H1 (cell line): ENCODE measurements at regions not wholly inside any gene's neighbourhood (a gene's known extent, or its start where the extent isn't known, plus 50 kb on each side); places are given as distances from the start of the nearest gene placed in this dataset.

Source experiments
- CTCF ChIA-PET: fragments of 300-600 bp; sonication (Branson Sonifier 250); formaldehyde crosslinking; loops from one replicate; lab custom pipeline; 2021; ENCODE audit not compliant: partially characterized antibody; lab: Charles Lee
- POLR2A ChIA-PET: fragments of 300-600 bp; sonication (Branson Sonifier 250); formaldehyde crosslinking; loops from one replicate; lab custom pipeline; 2021; ENCODE audit warnings: inconsistent platforms; ENCODE audit not compliant: partially characterized antibody; lab: Charles Lee
- DNase-seq, 2 experiments: peaks; one replicate each; pipeline versions ENCODE4 v3.0.0 to v3.0.0-alpha.2; 2010 to 2022; ENCODE audit warnings: low spot score in 2 of 2, low read depth in 1 of 2, mixed read lengths in 1 of 2
- FAIRE-seq: peaks from 2 replicates; lab custom pipeline; 2011; peaks lifted over from hg19 to GRCh38; lab: Jason Lieb, UNC
- H2AFZ ChIP-seq: 2 replicates; pipeline ENCODE4 v1.8.1; 2012; ENCODE audit warnings: low read length, inconsistent platforms
- H2AK5ac ChIP-seq: 2 replicates; pipeline ENCODE4 v1.6.1; 2013; ENCODE audit warnings: low read depth, low read length
- H2BK120ac ChIP-seq: replicated peaks from 2 replicates; pipeline ENCODE3; 2013; ENCODE audit warnings: low read depth, low read length, inconsistent platforms
- H2BK12ac ChIP-seq: 2 replicates; pipeline ENCODE4 v1.6.1; 2013; ENCODE audit warnings: low read depth, low read length
- H2BK15ac ChIP-seq: 2 replicates; pipeline ENCODE4 v1.6.1; 2013; ENCODE audit warnings: low read length
- H2BK20ac ChIP-seq: 2 replicates; pipeline ENCODE4 v1.6.1; 2013; ENCODE audit warnings: low read length
- H2BK5ac ChIP-seq: 2 replicates; pipeline ENCODE4 v1.6.1; 2013; ENCODE audit warnings: low read depth, low read length
- H3K14ac ChIP-seq: 2 replicates; pipeline ENCODE4 v1.6.1; 2013; ENCODE audit warnings: inconsistent platforms; ENCODE audit not compliant: insufficient read length
- H3K18ac ChIP-seq: 2 replicates; pipeline ENCODE4 v1.6.1; 2013; ENCODE audit warnings: low read length; ENCODE audit errors: extremely low read depth
- H3K23ac ChIP-seq: 2 replicates; pipeline ENCODE4 v1.6.1; 2013; ENCODE audit warnings: inconsistent platforms; ENCODE audit not compliant: insufficient read length
- H3K23me2 ChIP-seq: 2 replicates; pipeline ENCODE4 v1.6.1; 2013; ENCODE audit warnings: low read depth, low read length
- H3K27ac ChIP-seq: 2 replicates; pipeline ENCODE4 v1.6.1; 2011; ENCODE audit warnings: low read depth, low read length, inconsistent platforms
- H3K27me3 ChIP-seq, 4 experiments: replicated peaks in 1 of 4; 1 replicate in 1 of 4; 2 replicates in 3 of 4; pipeline versions ENCODE4 v1.6.1 to v1.8.1; 2011 to 2013; ENCODE audit warnings: low read length in 3 of 4, mild to moderate bottlenecking in 3 of 4, inconsistent platforms in 2 of 4, mixed read lengths in 2 of 4, moderate library complexity in 1 of 4; ENCODE audit not compliant: control insufficient read depth in 3 of 4, insufficient read depth in 3 of 4; ENCODE audit errors: extremely low read depth in 1 of 4
- H3K36me3 ChIP-seq, 4 experiments: 2 replicates each; pipeline versions ENCODE4 v1.6.1 to v1.8.1; 2011 to 2013; ENCODE audit warnings: mild to moderate bottlenecking in 4 of 4, low read length in 3 of 4, moderate library complexity in 2 of 4, control low read depth in 1 of 4, inconsistent platforms in 1 of 4; ENCODE audit not compliant: insufficient read depth in 4 of 4, control insufficient read depth in 2 of 4
- H3K4ac ChIP-seq: replicated peaks from 2 replicates; pipeline ENCODE3; 2013; ENCODE audit warnings: low read length, low read depth, mixed read lengths, inconsistent platforms; ENCODE audit not compliant: insufficient read length
- H3K4me1 ChIP-seq, 4 experiments: replicated peaks in 1 of 4; 1 replicate in 1 of 4; 2 replicates in 3 of 4; pipeline versions ENCODE4 v1.6.1 to v1.8.1; 2011 to 2013; ENCODE audit warnings: low read length in 3 of 4, inconsistent platforms in 2 of 4, mixed read lengths in 1 of 4; ENCODE audit not compliant: insufficient read depth in 4 of 4, control insufficient read depth in 3 of 4
- H3K4me2 ChIP-seq, 2 experiments: 2 replicates each; pipeline versions ENCODE4 v1.6.1 to v1.8.1; 2011 to 2013; ENCODE audit warnings: low read depth in 2 of 2, low read length in 2 of 2, control low read depth in 1 of 2, inconsistent platforms in 1 of 2, mild to moderate bottlenecking in 1 of 2; ENCODE audit not compliant: insufficient read depth in 1 of 2
- H3K4me3 ChIP-seq, 4 experiments: fragments of 200-600, 300-600 bp in 1 of 4; sonication (generic), shearing (Covaris generic), sonication (Bioruptor Twin) in 1 of 4; 2 replicates each; pipeline versions ENCODE4 v1.5.1 to v1.8.1; 2011 to 2016; ENCODE audit warnings: low read length in 4 of 4, low read depth in 3 of 4, control low read depth in 2 of 4, inconsistent platforms in 2 of 4, mild to moderate bottlenecking in 2 of 4, mixed read lengths in 1 of 4, moderate library complexity in 1 of 4; ENCODE audit not compliant: insufficient read depth in 2 of 4; ENCODE audit errors: extremely low read depth in 1 of 4
- H3K56ac ChIP-seq: replicated peaks from 2 replicates; pipeline ENCODE3; 2013; ENCODE audit warnings: low read depth, mild to moderate bottlenecking, mixed read lengths, low read length, inconsistent platforms; ENCODE audit not compliant: insufficient read length
- H3K79me1 ChIP-seq: 2 replicates; pipeline ENCODE4 v1.6.1; 2013; ENCODE audit warnings: low read depth, low read length, control low read depth
- H3K79me2 ChIP-seq, 2 experiments: 2 replicates each; pipeline versions ENCODE4 v1.6.1 to v1.8.1; 2012 to 2013; ENCODE audit warnings: low read length in 2 of 2, mild to moderate bottlenecking in 2 of 2, inconsistent platforms in 1 of 2; ENCODE audit not compliant: insufficient read depth in 2 of 2, control insufficient read depth in 1 of 2
- H3K9ac ChIP-seq, 4 experiments: replicated peaks in 1 of 4; 1 replicate in 1 of 4; 2 replicates in 3 of 4; pipeline versions ENCODE4 v1.6.1 to v1.8.1; 2011 to 2013; ENCODE audit warnings: low read depth in 3 of 4, low read length in 3 of 4, control low read depth in 2 of 4, mild to moderate bottlenecking in 2 of 4, moderate library complexity in 2 of 4, inconsistent platforms in 1 of 4; ENCODE audit errors: extremely low read depth in 1 of 4
- H3K9me3 ChIP-seq, 2 experiments: 2 replicates each; pipeline versions ENCODE4 v1.6.1 to v1.8.1; 2012 to 2013; ENCODE audit warnings: mild to moderate bottlenecking in 2 of 2, moderate library complexity in 2 of 2, control low read depth in 1 of 2, inconsistent platforms in 1 of 2, low read depth in 1 of 2, low read length in 1 of 2, mixed read lengths in 1 of 2; ENCODE audit not compliant: insufficient read depth in 2 of 2
- H4K20me1 ChIP-seq, 2 experiments: replicated peaks in 1 of 2; 2 replicates each; pipeline versions ENCODE3 to v1.8.1; 2011 to 2013; ENCODE audit warnings: inconsistent platforms in 2 of 2, low read length in 2 of 2, mild to moderate bottlenecking in 1 of 2; ENCODE audit not compliant: insufficient read depth in 2 of 2, control insufficient read depth in 1 of 2
- H4K5ac ChIP-seq: 2 replicates; pipeline ENCODE4 v1.6.1; 2013; ENCODE audit warnings: low read length, low read depth, mixed read lengths, inconsistent platforms; ENCODE audit not compliant: insufficient read length
- H4K8ac ChIP-seq: 2 replicates; pipeline ENCODE4 v1.8.0; 2013; ENCODE audit warnings: mild to moderate bottlenecking, moderate library complexity, low read length, inconsistent platforms; ENCODE audit not compliant: insufficient read depth; ENCODE audit errors: extremely low read depth
- H4K91ac ChIP-seq: replicated peaks from 2 replicates; pipeline ENCODE3; 2013; ENCODE audit warnings: low read length, mixed read lengths, inconsistent platforms; ENCODE audit not compliant: insufficient read length
- CBX8 ChIP-seq: fragments of 300-800, 300-1000 bp; sonication (generic); IDR thresholded peaks from 2 replicates; pipeline ENCODE4 v1.7.1; 2016; ENCODE audit warnings: low read depth, low read length, borderline replicate concordance
- CTBP2 ChIP-seq: IDR thresholded peaks from 2 replicates; pipeline ENCODE4 v1.7.0; 2011; ENCODE audit warnings: borderline replicate concordance, mild to moderate bottlenecking, moderate library complexity, mixed read lengths, low read length; ENCODE audit not compliant: insufficient read depth, insufficient read length
- EZH2 ChIP-seq: fragments of 200-600 bp; sonication (generic); IDR thresholded peaks from 2 replicates; pipeline ENCODE4 v1.7.1; 2012; ENCODE audit warnings: low read depth, mild to moderate bottlenecking, moderate library complexity, low read length, inconsistent platforms; ENCODE audit not compliant: severe bottlenecking
- HDAC6 ChIP-seq: IDR thresholded peaks from one replicate; pipeline ENCODE4 v1.7.1; 2012; ENCODE audit warnings: low read depth, mild to moderate bottlenecking, inconsistent platforms, low read length, moderate library complexity
- RAD21 ChIP-seq, 2 experiments: IDR thresholded peaks in 1 of 2; conservative IDR thresholded peaks in 1 of 2; 2 replicates each; pipeline ENCODE4 v1.6.1; 2011; ENCODE audit warnings: low read depth in 2 of 2, low read length in 2 of 2, improper control_type of control experiment in 1 of 2, inconsistent platforms in 1 of 2, mild to moderate bottlenecking in 1 of 2, moderate library complexity in 1 of 2
- RBBP5 ChIP-seq: IDR thresholded peaks from 2 replicates; pipeline ENCODE4 v1.7.1; 2012; ENCODE audit warnings: low read depth, mild to moderate bottlenecking, inconsistent platforms, low read length, moderate library complexity, borderline replicate concordance
- RFX5 ChIP-seq: IDR thresholded peaks from 2 replicates; pipeline ENCODE4 v1.6.1; 2011; ENCODE audit warnings: low read depth, low read length, improper control_type of control experiment, borderline replicate concordance
- SIN3A ChIP-seq, 2 experiments: IDR thresholded peaks in 1 of 2; conservative IDR thresholded peaks in 1 of 2; 2 replicates each; pipeline ENCODE4 v1.6.1; 2011 to 2012; ENCODE audit warnings: low read length in 2 of 2, improper control_type of control experiment in 1 of 2, low read depth in 1 of 2, mild to moderate bottlenecking in 1 of 2
- SRF ChIP-seq: IDR thresholded peaks from 2 replicates; pipeline ENCODE4 v1.6.1; 2011; ENCODE audit warnings: mild to moderate bottlenecking, low read depth, low read length, moderate library complexity
- SUZ12 ChIP-seq: fragments of 200-600 bp; sonication (generic); IDR thresholded peaks from 2 replicates; pipeline ENCODE4 v1.6.1; 2012; ENCODE audit warnings: mild to moderate bottlenecking, inconsistent platforms, low read length, moderate library complexity, mixed read lengths
- TCF12 ChIP-seq: IDR thresholded peaks from 2 replicates; pipeline ENCODE4 v1.6.1; 2011; ENCODE audit warnings: low read depth, mild to moderate bottlenecking, low read length
- TEAD4 ChIP-seq: IDR thresholded peaks from 2 replicates; pipeline ENCODE4 v1.6.1; 2012; ENCODE audit warnings: low read depth, low read length, inconsistent platforms, mixed read lengths
- YY1 ChIP-seq: IDR thresholded peaks from 2 replicates; pipeline ENCODE4 v1.6.1; 2011; ENCODE audit warnings: low read depth, mild to moderate bottlenecking, low read length
- WGBS, 2 experiments: shearing (Covaris generic) in 1 of 2; methylation state at CpG; one replicate each; pipeline versions ENCODE4 v1.1.6 to v1.1.7; 2013 to 2015; ENCODE audit warnings: low lambda C conversion rate in 2 of 2, mixed read lengths in 2 of 2, inconsistent platforms in 1 of 2, low coverage in 1 of 2, missing lambda C conversion rate in 1 of 2; ENCODE audit not compliant: insufficient replicate concordance in 2 of 2, insufficient coverage in 1 of 2, insufficient read length in 1 of 2; ENCODE audit errors: extremely low coverage in 1 of 2, missing lambda C conversion rate in 1 of 2; 5-methylcytosine and 5-hydroxymethylcytosine counted together
- TF ChIP-seq, protein P1 (sequence below): IDR thresholded peaks from 2 replicates; pipeline ENCODE4 v1.6.1; 2012; ENCODE audit warnings: inconsistent platforms

- Histone ChIP-seq H3K79me1 (no peaks in the 10 kb centered on the region), H4K20me1 (no peaks in the 10 kb centered on the region), H3K4me3 (no peak overlapping the region), H3K4me1 (no peaks in the 10 kb centered on the region), H2AFZ (no peak overlapping the region), H3K4me2 (no peak overlapping the region), H3K27ac (no peak overlapping the region), H2BK15ac (no peak overlapping the region), H4K91ac (no peak overlapping the region), H3K23ac (no peak overlapping the region), H3K9ac (no peak overlapping the region), H3K79me2 (no peaks in the 10 kb centered on the region), H2BK12ac (no peak overlapping the region), H2AK5ac (no peak overlapping the region), H3K14ac (no peak overlapping the region), H3K9me3 (no peaks in the 10 kb centered on the region), H4K5ac (no peak overlapping the region), H2BK20ac (no peak overlapping the region; the same call in 1 of the 2 replicates), H2BK5ac (no peak overlapping the region), H3K18ac (no peak overlapping the region), H3K23me2 (no peaks in the 10 kb centered on the region), H3K4ac (no peak overlapping the region), H3K56ac (no peak overlapping the region), H2BK120ac (no peak overlapping the region), H4K8ac (no peak overlapping the region; the same call in 1 of the 2 replicates), H3K27me3 (no peaks in the 10 kb centered on the region; a peak in 1 of 7 replicates), H3K36me3 (no peaks in the 10 kb centered on the region)
- POLR2A ChIA-PET = interaction anchor here (0.9 kb wide), 1 partner anchor 14 kb away, joined by 3 read pairs; no protein-coding TSS in a partner anchor
- FAIRE-seq (no peak), DNase-seq (no peak)
- WGBS, 2 experiments = 95% methylated on average over 13 of the region's 13 CpGs; no CpG with 5 or more reads in 1 of the 2 experiments
- CTCF ChIA-PET = interaction anchor here (0.7 to 1.5 kb wide), 6 partner anchors 8 to 74 kb away, joined by 3 to 4 read pairs (median 3); no protein-coding TSS in a partner anchor
- TF ChIP-seq HDAC6 (no peak), TEAD4 (no peak), SUZ12 (no peak), YY1 (no peak), EZH2 (no peak), RBBP5 (no peak), SRF (no peak), CBX8 (no peak), CTBP2 (no peak), TCF12 (no peak), SIN3A (conservative IDR thresholded peaks at IDR 0.05 in 1 of 2, IDR thresholded peaks at IDR 0.05 in 1 of 2; ENCODE audit: low read depth in 1 of 2, low read length in 2 of 2) (no peak), RAD21 (IDR thresholded peaks at IDR 0.05 in 1 of 2, conservative IDR thresholded peaks at IDR 0.05 in 1 of 2; ENCODE audit: low read depth in 2 of 2, low read length in 2 of 2) (no peak), RFX5 (no peak)
- TF ChIP-seq, protein P1, sequence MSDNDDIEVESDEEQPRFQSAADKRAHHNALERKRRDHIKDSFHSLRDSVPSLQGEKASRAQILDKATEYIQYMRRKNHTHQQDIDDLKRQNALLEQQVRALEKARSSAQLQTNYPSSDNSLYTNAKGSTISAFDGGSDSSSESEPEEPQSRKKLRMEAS = no peak
These were observed 50.0 kb upstream of the TFRC start for GRCh38 chr3:196131921-196132320.
